HEK293T (cell line): ENCODE measurements at regions not wholly inside any gene's neighbourhood (a gene's known extent, or its start where the extent isn't known, plus 50 kb on each side); places are given as distances from the start of the nearest gene placed in this dataset.

Source experiments
- CTBP1 ChIP-seq: fragments of 450-650 bp; IDR thresholded peaks from 2 replicates; pipeline ENCODE4 v1.6.1; 2016; ENCODE audit warnings: borderline replicate concordance
- FOXK2 ChIP-seq: fragments of 450-650 bp; IDR thresholded peaks from 2 replicates; pipeline ENCODE4 v1.6.1; 2016; ENCODE audit warnings: mild to moderate bottlenecking
- FOXM1 ChIP-seq: fragments of 450-650 bp; IDR thresholded peaks from 2 replicates; pipeline ENCODE4 v1.6.1; 2017; ENCODE audit warnings: mild to moderate bottlenecking, borderline replicate concordance
- HDGF ChIP-seq: fragments of 450-650 bp; IDR thresholded peaks from 2 replicates; pipeline ENCODE4 v1.6.1; 2017; ENCODE audit warnings: antibody characterized with exemption, borderline replicate concordance
- L3MBTL2 ChIP-seq: fragments of 450-650 bp; conservative IDR thresholded peaks from 2 replicates; pipeline ENCODE4 v1.6.1; 2016; ENCODE audit warnings: mild to moderate bottlenecking
- NFRKB ChIP-seq: fragments of 450-650 bp; IDR thresholded peaks from 2 replicates; pipeline ENCODE4 v1.6.1; 2016; ENCODE audit warnings: mild to moderate bottlenecking, moderate library complexity
- SP1 ChIP-seq: fragments of 450-650 bp; IDR thresholded peaks from 2 replicates; pipeline ENCODE4 v1.6.1; 2017
- SUZ12 ChIP-seq: fragments of 450-650 bp; IDR thresholded peaks from 2 replicates; pipeline ENCODE4 v1.6.1; 2016; ENCODE audit warnings: mild to moderate bottlenecking
- TARDBP ChIP-seq: fragments of 450-650 bp; IDR thresholded peaks from 2 replicates; pipeline ENCODE4 v1.6.1; 2016
- ZNF384 ChIP-seq: fragments of 450-650 bp; IDR thresholded peaks from 2 replicates; pipeline ENCODE4 v1.6.1; 2016

- no peak for TF ChIP-seq SP1
- no peak for TF ChIP-seq CTBP1
- no peak for TF ChIP-seq FOXK2
- no peak for TF ChIP-seq ZNF384
- no peak for TF ChIP-seq NFRKB
- TF ChIP-seq FOXM1: no peak
- TF ChIP-seq HDGF: no peak
- no peak for TF ChIP-seq SUZ12
- no peak for TF ChIP-seq TARDBP
- TF ChIP-seq L3MBTL2: no peak
Measured at GRCh38 chr5:158470764-158471534, 612.0 kb upstream of the CLINT1 start.
